H1 (cell line): ENCODE measurements at regions not wholly inside any gene's neighbourhood (a gene's known extent, or its start where the extent isn't known, plus 50 kb on each side); places are given as distances from the start of the nearest gene placed in this dataset.

Experiments
- CTCF ChIA-PET: fragments of 300-600 bp; sonication (Branson Sonifier 250); formaldehyde crosslinking; loops from one replicate; lab custom pipeline; 2021; ENCODE audit not compliant: partially characterized antibody; lab: Charles Lee
- POLR2A ChIA-PET: fragments of 300-600 bp; sonication (Branson Sonifier 250); formaldehyde crosslinking; loops from one replicate; lab custom pipeline; 2021; ENCODE audit warnings: inconsistent platforms; ENCODE audit not compliant: partially characterized antibody; lab: Charles Lee
- DNase-seq, 2 experiments: peaks; one replicate each; pipeline versions ENCODE4 v3.0.0 to v3.0.0-alpha.2; 2010 to 2022; ENCODE audit warnings: low spot score in 2 of 2, low read depth in 1 of 2, mixed read lengths in 1 of 2
- FAIRE-seq: peaks from 2 replicates; lab custom pipeline; 2011; peaks lifted over from hg19 to GRCh38; lab: Jason Lieb, UNC
- H2AFZ ChIP-seq: 2 replicates; pipeline ENCODE4 v1.8.1; 2012; ENCODE audit warnings: low read length, inconsistent platforms
- H2AK5ac ChIP-seq: 2 replicates; pipeline ENCODE4 v1.6.1; 2013; ENCODE audit warnings: low read depth, low read length
- H2BK120ac ChIP-seq: replicated peaks from 2 replicates; pipeline ENCODE3; 2013; ENCODE audit warnings: low read depth, low read length, inconsistent platforms
- H2BK12ac ChIP-seq: 2 replicates; pipeline ENCODE4 v1.6.1; 2013; ENCODE audit warnings: low read depth, low read length
- H2BK15ac ChIP-seq: 2 replicates; pipeline ENCODE4 v1.6.1; 2013; ENCODE audit warnings: low read length
- H2BK20ac ChIP-seq: 2 replicates; pipeline ENCODE4 v1.6.1; 2013; ENCODE audit warnings: low read length
- H2BK5ac ChIP-seq: 2 replicates; pipeline ENCODE4 v1.6.1; 2013; ENCODE audit warnings: low read depth, low read length
- H3K14ac ChIP-seq: 2 replicates; pipeline ENCODE4 v1.6.1; 2013; ENCODE audit warnings: inconsistent platforms; ENCODE audit not compliant: insufficient read length
- H3K18ac ChIP-seq: 2 replicates; pipeline ENCODE4 v1.6.1; 2013; ENCODE audit warnings: low read length; ENCODE audit errors: extremely low read depth
- H3K23ac ChIP-seq: 2 replicates; pipeline ENCODE4 v1.6.1; 2013; ENCODE audit warnings: inconsistent platforms; ENCODE audit not compliant: insufficient read length
- H3K23me2 ChIP-seq: 2 replicates; pipeline ENCODE4 v1.6.1; 2013; ENCODE audit warnings: low read depth, low read length
- H3K27ac ChIP-seq: 2 replicates; pipeline ENCODE4 v1.6.1; 2011; ENCODE audit warnings: low read depth, low read length, inconsistent platforms
- H3K27me3 ChIP-seq, 4 experiments: replicated peaks in 1 of 4; 1 replicate in 1 of 4; 2 replicates in 3 of 4; pipeline versions ENCODE4 v1.6.1 to v1.8.1; 2011 to 2013; ENCODE audit warnings: low read length in 3 of 4, mild to moderate bottlenecking in 3 of 4, inconsistent platforms in 2 of 4, mixed read lengths in 2 of 4, moderate library complexity in 1 of 4; ENCODE audit not compliant: control insufficient read depth in 3 of 4, insufficient read depth in 3 of 4; ENCODE audit errors: extremely low read depth in 1 of 4
- H3K36me3 ChIP-seq, 4 experiments: 2 replicates each; pipeline versions ENCODE4 v1.6.1 to v1.8.1; 2011 to 2013; ENCODE audit warnings: mild to moderate bottlenecking in 4 of 4, low read length in 3 of 4, moderate library complexity in 2 of 4, control low read depth in 1 of 4, inconsistent platforms in 1 of 4; ENCODE audit not compliant: insufficient read depth in 4 of 4, control insufficient read depth in 2 of 4
- H3K4ac ChIP-seq: replicated peaks from 2 replicates; pipeline ENCODE3; 2013; ENCODE audit warnings: low read length, low read depth, mixed read lengths, inconsistent platforms; ENCODE audit not compliant: insufficient read length
- H3K4me1 ChIP-seq, 4 experiments: replicated peaks in 1 of 4; 1 replicate in 1 of 4; 2 replicates in 3 of 4; pipeline versions ENCODE4 v1.6.1 to v1.8.1; 2011 to 2013; ENCODE audit warnings: low read length in 3 of 4, inconsistent platforms in 2 of 4, mixed read lengths in 1 of 4; ENCODE audit not compliant: insufficient read depth in 4 of 4, control insufficient read depth in 3 of 4
- H3K4me2 ChIP-seq, 2 experiments: 2 replicates each; pipeline versions ENCODE4 v1.6.1 to v1.8.1; 2011 to 2013; ENCODE audit warnings: low read depth in 2 of 2, low read length in 2 of 2, control low read depth in 1 of 2, inconsistent platforms in 1 of 2, mild to moderate bottlenecking in 1 of 2; ENCODE audit not compliant: insufficient read depth in 1 of 2
- H3K4me3 ChIP-seq, 4 experiments: fragments of 200-600, 300-600 bp in 1 of 4; sonication (generic), shearing (Covaris generic), sonication (Bioruptor Twin) in 1 of 4; 2 replicates each; pipeline versions ENCODE4 v1.5.1 to v1.8.1; 2011 to 2016; ENCODE audit warnings: low read length in 4 of 4, low read depth in 3 of 4, control low read depth in 2 of 4, inconsistent platforms in 2 of 4, mild to moderate bottlenecking in 2 of 4, mixed read lengths in 1 of 4, moderate library complexity in 1 of 4; ENCODE audit not compliant: insufficient read depth in 2 of 4; ENCODE audit errors: extremely low read depth in 1 of 4
- H3K56ac ChIP-seq: replicated peaks from 2 replicates; pipeline ENCODE3; 2013; ENCODE audit warnings: low read depth, mild to moderate bottlenecking, mixed read lengths, low read length, inconsistent platforms; ENCODE audit not compliant: insufficient read length
- H3K79me1 ChIP-seq: 2 replicates; pipeline ENCODE4 v1.6.1; 2013; ENCODE audit warnings: low read depth, low read length, control low read depth
- H3K79me2 ChIP-seq, 2 experiments: 2 replicates each; pipeline versions ENCODE4 v1.6.1 to v1.8.1; 2012 to 2013; ENCODE audit warnings: low read length in 2 of 2, mild to moderate bottlenecking in 2 of 2, inconsistent platforms in 1 of 2; ENCODE audit not compliant: insufficient read depth in 2 of 2, control insufficient read depth in 1 of 2
- H3K9ac ChIP-seq, 4 experiments: replicated peaks in 1 of 4; 1 replicate in 1 of 4; 2 replicates in 3 of 4; pipeline versions ENCODE4 v1.6.1 to v1.8.1; 2011 to 2013; ENCODE audit warnings: low read depth in 3 of 4, low read length in 3 of 4, control low read depth in 2 of 4, mild to moderate bottlenecking in 2 of 4, moderate library complexity in 2 of 4, inconsistent platforms in 1 of 4; ENCODE audit errors: extremely low read depth in 1 of 4
- H3K9me3 ChIP-seq, 2 experiments: 2 replicates each; pipeline versions ENCODE4 v1.6.1 to v1.8.1; 2012 to 2013; ENCODE audit warnings: mild to moderate bottlenecking in 2 of 2, moderate library complexity in 2 of 2, control low read depth in 1 of 2, inconsistent platforms in 1 of 2, low read depth in 1 of 2, low read length in 1 of 2, mixed read lengths in 1 of 2; ENCODE audit not compliant: insufficient read depth in 2 of 2
- H4K20me1 ChIP-seq, 2 experiments: replicated peaks in 1 of 2; 2 replicates each; pipeline versions ENCODE3 to v1.8.1; 2011 to 2013; ENCODE audit warnings: inconsistent platforms in 2 of 2, low read length in 2 of 2, mild to moderate bottlenecking in 1 of 2; ENCODE audit not compliant: insufficient read depth in 2 of 2, control insufficient read depth in 1 of 2
- H4K5ac ChIP-seq: 2 replicates; pipeline ENCODE4 v1.6.1; 2013; ENCODE audit warnings: low read length, low read depth, mixed read lengths, inconsistent platforms; ENCODE audit not compliant: insufficient read length
- H4K8ac ChIP-seq: 2 replicates; pipeline ENCODE4 v1.8.0; 2013; ENCODE audit warnings: mild to moderate bottlenecking, moderate library complexity, low read length, inconsistent platforms; ENCODE audit not compliant: insufficient read depth; ENCODE audit errors: extremely low read depth
- H4K91ac ChIP-seq: replicated peaks from 2 replicates; pipeline ENCODE3; 2013; ENCODE audit warnings: low read length, mixed read lengths, inconsistent platforms; ENCODE audit not compliant: insufficient read length
- HDAC6 ChIP-seq: IDR thresholded peaks from one replicate; pipeline ENCODE4 v1.7.1; 2012; ENCODE audit warnings: low read depth, mild to moderate bottlenecking, inconsistent platforms, low read length, moderate library complexity
- WGBS, 2 experiments: shearing (Covaris generic) in 1 of 2; methylation state at CpG; one replicate each; pipeline versions ENCODE4 v1.1.6 to v1.1.7; 2013 to 2015; ENCODE audit warnings: low lambda C conversion rate in 2 of 2, mixed read lengths in 2 of 2, inconsistent platforms in 1 of 2, low coverage in 1 of 2, missing lambda C conversion rate in 1 of 2; ENCODE audit not compliant: insufficient replicate concordance in 2 of 2, insufficient coverage in 1 of 2, insufficient read length in 1 of 2; ENCODE audit errors: extremely low coverage in 1 of 2, missing lambda C conversion rate in 1 of 2; 5-methylcytosine and 5-hydroxymethylcytosine counted together

DNA sequence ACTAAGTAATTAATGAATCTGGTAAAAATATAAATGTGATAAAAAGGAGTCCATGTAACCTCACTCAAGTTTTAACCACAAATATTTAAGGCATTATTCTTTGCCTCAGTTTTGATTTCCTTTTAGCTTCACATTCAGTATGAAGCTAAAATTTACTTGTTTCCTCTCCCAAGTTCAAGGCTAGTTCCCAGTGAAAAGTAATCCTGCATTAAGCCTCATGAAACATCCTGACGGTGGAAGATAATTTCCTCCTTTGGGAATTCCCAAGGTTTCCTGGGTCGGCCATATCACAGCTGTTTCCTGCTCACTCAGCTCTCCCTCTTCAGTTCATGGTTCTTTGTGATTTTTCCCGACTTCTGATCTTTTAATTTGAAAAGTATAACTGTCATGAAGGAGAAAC, 1256.8 kb upstream of the FLRT2 start:
- no peak overlapping the region for H2BK15ac ChIP-seq
- H2BK120ac ChIP-seq: no peak overlapping the region
- no peak overlapping the region for H3K56ac ChIP-seq
- no peak overlapping the region for H4K91ac ChIP-seq
- H4K5ac ChIP-seq: no peak overlapping the region
- H3K23ac ChIP-seq: no peak overlapping the region
- ChIA-PET POLR2A (no interaction called here), CTCF (interaction anchor here (0.7 kb wide), 1 partner anchor 41 kb away, joined by 3 read pairs; no protein-coding TSS in a partner anchor)
- no peaks in the 10 kb centered on the region for H3K79me1 ChIP-seq
- no peak for DNase-seq
- H2BK12ac ChIP-seq: no peak overlapping the region
- no peak overlapping the region for H2BK5ac ChIP-seq
- no peak overlapping the region for H3K9ac ChIP-seq
- no peak overlapping the region for H3K4me3 ChIP-seq
- no peaks in the 10 kb centered on the region for H3K36me3 ChIP-seq
- no peak overlapping the region for H3K4ac ChIP-seq
- H2BK20ac ChIP-seq: no peak overlapping the region
- no peaks in the 10 kb centered on the region for H4K20me1 ChIP-seq
- H3K23me2 ChIP-seq: no peaks in the 10 kb centered on the region
- no peak overlapping the region for H3K14ac ChIP-seq
- H3K4me1 ChIP-seq: no peaks in the 10 kb centered on the region
- 0 out of 2 replicates have a peak overlapping the region, but pooled peaks have one; percentile 15 for H2AFZ ChIP-seq
- no peak for FAIRE-seq
- H3K4me2 ChIP-seq: no peak overlapping the region
- no peak overlapping the region for H2AK5ac ChIP-seq
- 92% methylated on average over 3 of the region's 3 CpGs; no CpG with 5 or more reads in 1 of the 2 experiments for WGBS, 2 experiments
- no peaks in the 10 kb centered on the region for H3K79me2 ChIP-seq
- no peak overlapping the region for H3K18ac ChIP-seq
- no peak overlapping the region for H4K8ac ChIP-seq
- no peak overlapping the region for H3K27ac ChIP-seq
- no peaks in the 10 kb centered on the region for H3K27me3 ChIP-seq
- H3K9me3 ChIP-seq: no peaks in the 10 kb centered on the region
- no peak for TF ChIP-seq HDAC6
